Peyer's patch (tissue), 4 donors: ENCODE measurements at regions not wholly inside any gene's neighbourhood (a gene's known extent, or its start where the extent isn't known, plus 50 kb on each side); places are given as distances from the start of the nearest gene placed in this dataset.

Experiments
- CTCF ChIP-seq, 6 experiments: fragments of 450-650 bp in 4 of 6; fragments of 200-600 bp in 2 of 6; sonication (generic) in 1 of 6; IDR thresholded peaks; one replicate each; pipeline ENCODE4 v1.5.1; 2017 to 2019; ENCODE audit warnings: antibody characterized with exemption in 6 of 6, mild to moderate bottlenecking in 3 of 6, moderate library complexity in 1 of 6
- POLR2A ChIP-seq, 2 donors: fragments of 450-650 bp; IDR thresholded peaks; one replicate each; pipeline ENCODE4 v1.5.1; 2017; ENCODE audit warnings: antibody characterized with exemption in 2 of 2, mild to moderate bottlenecking in 2 of 2, moderate library complexity in 2 of 2

GRCh38 chr6:21780679-21781078 lies 187.1 kb downstream of the SOX4 start:
- TF ChIP-seq CTCF (IDR thresholded peaks at IDR 0.05) = no peak
- TF ChIP-seq POLR2A (IDR thresholded peaks at IDR 0.05) = no peak
